SK-N-SH (cell line): ENCODE measurements at regions not wholly inside any gene's neighbourhood (a gene's known extent, or its start where the extent isn't known, plus 50 kb on each side); places are given as distances from the start of the nearest gene placed in this dataset.

Experiments
- CTCF ChIA-PET: fragments of 300-600, 350-600 bp; formaldehyde crosslinking; extraction: SDS; loops from one replicate; lab custom pipeline; 2021; lab: Yijun Ruan, JAX
- POLR2A ChIA-PET: fragments of 350-600 bp; sonication (Branson Sonifier 250); formaldehyde crosslinking; extraction: SDS; loops from one replicate; lab custom pipeline; 2020; ENCODE audit warnings: antibody characterized with exemption, inconsistent platforms; lab: Yijun Ruan, JAX
- DNase-seq: peaks from one replicate; pipeline ENCODE4 v3.0.0; 2012
- H2AFZ ChIP-seq: fragments of 200-600 bp; sonication (generic); 2 replicates; pipeline ENCODE4 v1.8.1; 2016; ENCODE audit warnings: antibody characterized with exemption, mild to moderate bottlenecking, low read depth
- H3F3A ChIP-seq: fragments of 200-600 bp; sonication (generic); replicated peaks from 2 replicates; pipeline ENCODE3; 2016; ENCODE audit warnings: antibody characterized with exemption, mild to moderate bottlenecking; ENCODE audit not compliant: insufficient read depth
- H3K27ac ChIP-seq, 2 experiments: fragments of 200-500 bp in 1 of 2; fragments of 200-600 bp in 1 of 2; sonication (Bioruptor generic) in 1 of 2; sonication (generic), shearing (Covaris generic) in 1 of 2; 2 replicates each; pipeline versions ENCODE4 v1.5.1 to v1.6.1; 2014 to 2016; ENCODE audit warnings: low read depth in 2 of 2, inconsistent platforms in 1 of 2, low read length in 1 of 2, mild to moderate bottlenecking in 1 of 2, mixed read lengths in 1 of 2
- H3K27me3 ChIP-seq: fragments of 200-600 bp; sonication (generic), shearing (Covaris generic); 2 replicates; pipeline ENCODE4 v1.6.1; 2016; ENCODE audit warnings: mixed run types; ENCODE audit not compliant: insufficient read depth
- H3K36me3 ChIP-seq, 2 experiments: fragments of 200-500 bp in 1 of 2; fragments of 200-600 bp in 1 of 2; sonication (Bioruptor generic) in 1 of 2; sonication (generic) in 1 of 2; replicated peaks in 1 of 2; 2 replicates each; pipeline versions ENCODE3 to v1.5.1; 2014 to 2016; ENCODE audit warnings: low read length in 1 of 2, mild to moderate bottlenecking in 1 of 2; ENCODE audit not compliant: insufficient read depth in 2 of 2, control insufficient read depth in 1 of 2
- H3K4me1 ChIP-seq, 2 experiments: fragments of 200-500 bp in 1 of 2; fragments of 200-600 bp in 1 of 2; sonication (Bioruptor generic) in 1 of 2; sonication (generic), shearing (Covaris generic) in 1 of 2; 2 replicates each; pipeline versions ENCODE4 v1.5.1 to v1.6.1; 2014 to 2016; ENCODE audit warnings: low read depth in 1 of 2, low read length in 1 of 2, mixed run types in 1 of 2; ENCODE audit not compliant: insufficient read depth in 2 of 2, control insufficient read depth in 1 of 2
- H3K4me2 ChIP-seq: fragments of 200-600 bp; sonication (generic), shearing (Covaris generic); 2 replicates; pipeline ENCODE4 v1.6.1; 2017; ENCODE audit warnings: mixed run types
- H3K4me3 ChIP-seq, 2 experiments: fragments of 200-500 bp in 1 of 2; fragments of 200-600 bp in 1 of 2; sonication (Bioruptor generic) in 1 of 2; sonication (generic), shearing (Covaris generic) in 1 of 2; 2 replicates each; pipeline versions ENCODE4 v1.5.1 to v1.8.1; 2014 to 2016; ENCODE audit warnings: low read depth in 2 of 2, inconsistent platforms in 1 of 2, low read length in 1 of 2, mild to moderate bottlenecking in 1 of 2, mixed read lengths in 1 of 2, moderate library complexity in 1 of 2
- H3K79me2 ChIP-seq: fragments of 200-600 bp; sonication (generic); 2 replicates; pipeline ENCODE4 v1.8.1; 2017; ENCODE audit warnings: mild to moderate bottlenecking; ENCODE audit not compliant: insufficient read depth
- H3K9ac ChIP-seq: fragments of 200-600 bp; sonication (generic); 2 replicates; pipeline ENCODE4 v1.6.1; 2017; ENCODE audit warnings: mixed run types
- H3K9me2 ChIP-seq: fragments of 200-600 bp; sonication (generic); 2 replicates; pipeline ENCODE4 v1.6.1; 2017; ENCODE audit warnings: mixed run types
- H3K9me3 ChIP-seq: fragments of 200-600 bp; sonication (generic); 2 replicates; pipeline ENCODE4 v1.6.1; 2017; ENCODE audit warnings: mixed run types, mild to moderate bottlenecking, moderate library complexity
- H4K20me1 ChIP-seq: fragments of 200-600 bp; sonication (generic); 2 replicates; pipeline ENCODE4 v1.6.1; 2017; ENCODE audit warnings: mild to moderate bottlenecking, mixed run types; ENCODE audit not compliant: insufficient read depth
- CHD2 ChIP-seq: fragments of 150-350 bp; IDR thresholded peaks from 2 replicates; pipeline ENCODE4 v1.6.1; 2018; ENCODE audit warnings: low read length; ENCODE audit not compliant: partially characterized antibody
- EP300 ChIP-seq, 2 experiments: IDR thresholded peaks; 2 replicates each; pipeline versions ENCODE4 v1.4.0 to v1.6.1; 2012; ENCODE audit warnings: borderline replicate concordance in 1 of 2, low read depth in 1 of 2, low read length in 1 of 2
- FOXJ3 ChIP-seq: sonication (generic); formaldehyde crosslinking; IDR thresholded peaks from 2 replicates; pipeline ENCODE4 v1.5.1; 2020; ENCODE audit warnings: mild to moderate bottlenecking, missing genetic modification reagents
- FOXM1 ChIP-seq: IDR thresholded peaks from 2 replicates; pipeline ENCODE4 v1.4.0; 2012; ENCODE audit warnings: low read depth, mild to moderate bottlenecking
- GABPA ChIP-seq: IDR thresholded peaks from 2 replicates; pipeline ENCODE4 v1.4.0; 2012; ENCODE audit warnings: low read depth, mild to moderate bottlenecking
- JUND ChIP-seq: IDR thresholded peaks from 2 replicates; pipeline ENCODE4 v1.4.0; 2012
- NFIC ChIP-seq: IDR thresholded peaks from 2 replicates; pipeline ENCODE4 v1.4.0; 2012; ENCODE audit warnings: borderline replicate concordance
- NRF1 ChIP-seq: IDR thresholded peaks from 2 replicates; pipeline ENCODE4 v1.6.1; 2012; ENCODE audit warnings: low read depth, mild to moderate bottlenecking, low read length
- POLR2AphosphoS5 ChIP-seq: IDR thresholded peaks from 2 replicates; pipeline ENCODE4 v1.6.1; 2012; ENCODE audit warnings: low read depth, low read length
- RAD21 ChIP-seq: IDR thresholded peaks from 2 replicates; pipeline ENCODE4 v1.6.1; 2012; ENCODE audit warnings: mild to moderate bottlenecking, low read length
- RCOR1 ChIP-seq: fragments of 150-350 bp; IDR thresholded peaks from 2 replicates; pipeline ENCODE4 v1.6.1; 2017; ENCODE audit warnings: antibody characterized with exemption, low read length
- RXRA ChIP-seq: IDR thresholded peaks from 2 replicates; pipeline ENCODE4 v1.4.0; 2012; ENCODE audit warnings: low read depth, mild to moderate bottlenecking, borderline replicate concordance
- SMC3 ChIP-seq: IDR thresholded peaks from 2 replicates; pipeline ENCODE4 v1.6.1; 2012; ENCODE audit warnings: low read depth, low read length, improper control_type of control experiment
- TAF1 ChIP-seq: IDR thresholded peaks from 2 replicates; pipeline ENCODE4 v1.6.1; 2012; ENCODE audit warnings: low read depth, mild to moderate bottlenecking, low read length, moderate library complexity, borderline replicate concordance
- YY1 ChIP-seq: IDR thresholded peaks from 2 replicates; pipeline ENCODE4 v1.4.0; 2012; ENCODE audit warnings: low read depth, mild to moderate bottlenecking
- WGBS: methylation state at CpG from one replicate; pipeline ENCODE4 v1.1.6; 2017; ENCODE audit warnings: low lambda C conversion rate; 5-methylcytosine and 5-hydroxymethylcytosine counted together
- TF ChIP-seq, protein P1 (sequence below): IDR thresholded peaks from 2 replicates; pipeline ENCODE4; 2012
- TF ChIP-seq, protein P2 (sequence below): fragments of 150-350 bp; IDR thresholded peaks from 2 replicates; pipeline ENCODE4 v1.6.1; 2017; ENCODE audit warnings: antibody characterized with exemption, low read length, low read depth, borderline replicate concordance
- TF ChIP-seq, protein P3 (sequence below): fragments of 150-350 bp; IDR thresholded peaks from 2 replicates; pipeline ENCODE4 v1.6.1; 2016; ENCODE audit warnings: mild to moderate bottlenecking, low read depth, low read length
- TF ChIP-seq, protein P4 (sequence below): fragments of 200-600 bp; sonication (generic); IDR thresholded peaks from 2 replicates; pipeline ENCODE4 v1.6.1; 2017; ENCODE audit warnings: antibody characterized with exemption, mild to moderate bottlenecking, moderate library complexity

DNA sequence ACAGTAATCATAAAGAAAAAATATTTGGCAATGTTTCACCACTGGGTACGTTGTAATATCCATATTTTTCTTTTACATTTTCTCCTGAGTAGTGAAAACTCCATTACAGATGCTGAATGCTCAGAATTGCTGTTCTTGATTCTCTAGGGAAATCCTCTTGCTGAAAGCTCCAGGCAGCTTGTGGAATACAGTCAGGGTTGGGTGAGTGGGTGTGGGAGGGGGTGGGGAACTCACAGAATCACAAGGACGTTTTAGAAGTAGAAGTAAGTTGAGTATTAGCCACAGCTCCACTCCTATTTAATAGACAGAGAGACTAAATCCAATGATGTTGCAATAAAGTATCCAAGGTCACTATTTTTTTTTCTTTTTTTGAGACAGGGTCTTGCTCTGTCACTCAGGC is 1270.9 kb downstream of the TYW1 start:
- no peak for DNase-seq
- H3K4me2 ChIP-seq, result no peak overlapping the region
- H3K9ac ChIP-seq, result no peak overlapping the region
- no peak overlapping the region for H3K4me3 ChIP-seq
- no peaks in the 10 kb centered on the region for H3F3A ChIP-seq
- TF ChIP-seq FOXJ3 (CRISPR knock-in tag), result no peak
- no peak for TF ChIP-seq NRF1
- TF ChIP-seq RXRA, result no peak
- TF ChIP-seq RCOR1, result no peak
- no peak for TF ChIP-seq FOXM1
- TF ChIP-seq CHD2, result no peak
- TF ChIP-seq EP300 (IDR thresholded peaks at IDR 0.05; ENCODE audit: borderline replicate concordance in 1 of 2, low read depth in 1 of 2, low read length in 1 of 2), result no peak
- TF ChIP-seq, protein P1, sequence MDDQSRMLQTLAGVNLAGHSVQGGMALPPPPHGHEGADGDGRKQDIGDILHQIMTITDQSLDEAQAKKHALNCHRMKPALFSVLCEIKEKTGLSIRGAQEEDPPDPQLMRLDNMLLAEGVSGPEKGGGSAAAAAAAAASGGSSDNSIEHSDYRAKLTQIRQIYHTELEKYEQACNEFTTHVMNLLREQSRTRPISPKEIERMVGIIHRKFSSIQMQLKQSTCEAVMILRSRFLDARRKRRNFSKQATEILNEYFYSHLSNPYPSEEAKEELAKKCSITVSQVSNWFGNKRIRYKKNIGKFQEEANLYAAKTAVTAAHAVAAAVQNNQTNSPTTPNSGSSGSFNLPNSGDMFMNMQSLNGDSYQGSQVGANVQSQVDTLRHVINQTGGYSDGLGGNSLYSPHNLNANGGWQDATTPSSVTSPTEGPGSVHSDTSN, result no peak
- TF ChIP-seq JUND, result no peak
- TF ChIP-seq NFIC, result no peak
- no peak for TF ChIP-seq POLR2AphosphoS5
- TF ChIP-seq TAF1, result no peak
- no peak for TF ChIP-seq GABPA
- TF ChIP-seq, protein P2, sequence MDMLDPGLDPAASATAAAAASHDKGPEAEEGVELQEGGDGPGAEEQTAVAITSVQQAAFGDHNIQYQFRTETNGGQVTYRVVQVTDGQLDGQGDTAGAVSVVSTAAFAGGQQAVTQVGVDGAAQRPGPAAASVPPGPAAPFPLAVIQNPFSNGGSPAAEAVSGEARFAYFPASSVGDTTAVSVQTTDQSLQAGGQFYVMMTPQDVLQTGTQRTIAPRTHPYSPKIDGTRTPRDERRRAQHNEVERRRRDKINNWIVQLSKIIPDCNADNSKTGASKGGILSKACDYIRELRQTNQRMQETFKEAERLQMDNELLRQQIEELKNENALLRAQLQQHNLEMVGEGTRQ, result no peak
- TF ChIP-seq, protein P3, sequence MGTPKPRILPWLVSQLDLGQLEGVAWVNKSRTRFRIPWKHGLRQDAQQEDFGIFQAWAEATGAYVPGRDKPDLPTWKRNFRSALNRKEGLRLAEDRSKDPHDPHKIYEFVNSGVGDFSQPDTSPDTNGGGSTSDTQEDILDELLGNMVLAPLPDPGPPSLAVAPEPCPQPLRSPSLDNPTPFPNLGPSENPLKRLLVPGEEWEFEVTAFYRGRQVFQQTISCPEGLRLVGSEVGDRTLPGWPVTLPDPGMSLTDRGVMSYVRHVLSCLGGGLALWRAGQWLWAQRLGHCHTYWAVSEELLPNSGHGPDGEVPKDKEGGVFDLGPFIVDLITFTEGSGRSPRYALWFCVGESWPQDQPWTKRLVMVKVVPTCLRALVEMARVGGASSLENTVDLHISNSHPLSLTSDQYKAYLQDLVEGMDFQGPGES, result no peak
- H3K36me3 ChIP-seq, result no peaks in the 10 kb centered on the region
- ChIA-PET POLR2A (interaction anchor here (0.6 kb wide), 1 partner anchor 333 kb away, joined by 3 read pairs; no protein-coding TSS in a partner anchor), CTCF (interaction anchor here (0.7 kb wide), 1 partner anchor 11 kb away, joined by 3 read pairs; no protein-coding TSS in a partner anchor)
- no peaks in the 10 kb centered on the region for H3K27me3 ChIP-seq
- H3K9me3 ChIP-seq, result 0 out of 2 replicates have a peak, but pooled peaks cover 4% of the 10 kb centered on the region
- H3K79me2 ChIP-seq, result no peaks in the 10 kb centered on the region
- no peak overlapping the region for H3K27ac ChIP-seq
- no peaks in the 10 kb centered on the region for H4K20me1 ChIP-seq
- H2AFZ ChIP-seq, result no peak overlapping the region
- H3K4me1 ChIP-seq, result no peaks in the 10 kb centered on the region
- H3K9me2 ChIP-seq, result no peaks in the 10 kb centered on the region
- WGBS, result 5% methylated on average over 2 of the region's 2 CpGs

DNA sequence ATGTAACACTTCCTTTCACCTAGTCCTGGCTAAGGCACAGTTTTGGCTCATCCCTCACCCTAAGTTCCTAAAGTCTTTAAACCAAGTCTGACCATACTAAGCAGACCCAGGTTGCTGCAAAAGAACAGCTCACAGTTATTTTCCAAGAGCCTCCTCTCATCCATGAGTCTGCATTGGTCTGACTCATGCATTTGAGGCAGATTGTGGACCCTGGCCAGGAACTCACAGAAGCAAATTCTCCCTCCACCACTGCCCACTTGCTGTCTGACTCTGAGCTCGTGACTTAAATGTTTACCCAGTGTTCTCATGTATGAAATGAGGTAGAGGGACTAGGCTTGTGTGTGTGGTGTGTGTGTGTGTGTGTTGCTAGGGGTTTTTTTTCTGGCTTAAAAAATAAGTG is 1272.8 kb downstream of the TYW1 start:
- H3K79me2 ChIP-seq, result no peaks in the 10 kb centered on the region
- DNase-seq, result no peak
- ChIA-PET POLR2A (no interaction called here), CTCF (no interaction called here)
- no peak overlapping the region for H3K4me3 ChIP-seq
- TF ChIP-seq, protein P4, sequence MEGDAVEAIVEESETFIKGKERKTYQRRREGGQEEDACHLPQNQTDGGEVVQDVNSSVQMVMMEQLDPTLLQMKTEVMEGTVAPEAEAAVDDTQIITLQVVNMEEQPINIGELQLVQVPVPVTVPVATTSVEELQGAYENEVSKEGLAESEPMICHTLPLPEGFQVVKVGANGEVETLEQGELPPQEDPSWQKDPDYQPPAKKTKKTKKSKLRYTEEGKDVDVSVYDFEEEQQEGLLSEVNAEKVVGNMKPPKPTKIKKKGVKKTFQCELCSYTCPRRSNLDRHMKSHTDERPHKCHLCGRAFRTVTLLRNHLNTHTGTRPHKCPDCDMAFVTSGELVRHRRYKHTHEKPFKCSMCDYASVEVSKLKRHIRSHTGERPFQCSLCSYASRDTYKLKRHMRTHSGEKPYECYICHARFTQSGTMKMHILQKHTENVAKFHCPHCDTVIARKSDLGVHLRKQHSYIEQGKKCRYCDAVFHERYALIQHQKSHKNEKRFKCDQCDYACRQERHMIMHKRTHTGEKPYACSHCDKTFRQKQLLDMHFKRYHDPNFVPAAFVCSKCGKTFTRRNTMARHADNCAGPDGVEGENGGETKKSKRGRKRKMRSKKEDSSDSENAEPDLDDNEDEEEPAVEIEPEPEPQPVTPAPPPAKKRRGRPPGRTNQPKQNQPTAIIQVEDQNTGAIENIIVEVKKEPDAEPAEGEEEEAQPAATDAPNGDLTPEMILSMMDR, result no peak
- TF ChIP-seq RAD21 (no peak), SMC3 (no peak), YY1 (no peak)
- TF ChIP-seq, protein P1, result no peak
- no peak overlapping the region for H3K4me2 ChIP-seq
- no peaks in the 10 kb centered on the region for H3K36me3 ChIP-seq
- H3K4me1 ChIP-seq, result no peaks in the 10 kb centered on the region
- H3K27me3 ChIP-seq, result no peaks in the 10 kb centered on the region
- H3K9me2 ChIP-seq, result no peaks in the 10 kb centered on the region
- H3K9ac ChIP-seq, result no peak overlapping the region
- 0 out of 2 replicates have a peak, but pooled peaks cover 4% of the 10 kb centered on the region for H3K9me3 ChIP-seq
- H4K20me1 ChIP-seq, result no peaks in the 10 kb centered on the region
- H3F3A ChIP-seq, result no peaks in the 10 kb centered on the region
- 5% methylated on average over 1 of the region's 1 CpG for WGBS
- no peak overlapping the region for H2AFZ ChIP-seq
- H3K27ac ChIP-seq, result no peak overlapping the region
